ENCODE measurements at regions not wholly inside any gene's neighbourhood (a gene's known extent, or its start where the extent isn't known, plus 50 kb on each side); places are given as distances from the start of the nearest gene placed in this dataset.

GRCh38 chr7:155879592-155879991 is 67.3 kb upstream of the SHH start:
- peaks cover 2% of the 10 kb centered on the region in 2 donors for H3K27me3 Mint-ChIP-seq
- H3K9me3 ChIP-seq (ENCODE audit: low read length): no peaks in the 10 kb centered on the region

GRCh38 chr7:155878674-155879073 is 66.4 kb upstream of the SHH start:
- no peaks in the 10 kb centered on the region for H3K9me3 Mint-ChIP-seq
- CTCF ChIA-PET: no interaction called here
- no peak for DNase-seq
- Histone ChIP-seq H3K4me1 (ENCODE audit: insufficient read depth, low read length) (no peaks in the 10 kb centered on the region), H3K4me3 (ENCODE audit: low read length) (no peak overlapping the region), H3K27me3 (ENCODE audit: insufficient read depth, low read length, poor library complexity, severe bottlenecking) (peaks cover 3% of the 10 kb centered on the region), H3K36me3 (ENCODE audit: insufficient read depth, low read length) (no peaks in the 10 kb centered on the region), H3K27ac (ENCODE audit: low read depth, low read length) (no peak overlapping the region), H3K9me3 (ENCODE audit: low read length) (no peaks in the 10 kb centered on the region)
- POLR2A ChIA-PET: no interaction called here
- no peaks in the 10 kb centered on the region for H3K4me1 Mint-ChIP-seq
- no peaks in the 10 kb centered on the region for H3K36me3 Mint-ChIP-seq
- H3K27me3 Mint-ChIP-seq: peaks cover 1 to 8% of the 10 kb centered on the region in 2 donors
- no peak overlapping the region for H3K4me3 Mint-ChIP-seq
- no peak overlapping the region for H3K27ac Mint-ChIP-seq

More at GRCh38 chr7:155879592-155879991, 67.3 kb upstream of the SHH start:
- H3K4me3 ChIP-seq (ENCODE audit: low read length): no peak overlapping the region
- no peak overlapping the region for H3K27ac ChIP-seq (ENCODE audit: low read depth, low read length)
- no peak for DNase-seq
- H3K4me1 ChIP-seq (ENCODE audit: insufficient read depth, low read length): no peaks in the 10 kb centered on the region
- Mint-ChIP-seq H3K4me1 (no peaks in the 10 kb centered on the region), H3K36me3 (no peaks in the 10 kb centered on the region), H3K4me3 (no peak overlapping the region), H3K27ac (no peak overlapping the region), H3K9me3 (no peaks in the 10 kb centered on the region)
- H3K27me3 ChIP-seq (ENCODE audit: insufficient read depth, low read length, poor library complexity, severe bottlenecking): no peaks in the 10 kb centered on the region
- no peaks in the 10 kb centered on the region for H3K36me3 ChIP-seq (ENCODE audit: insufficient read depth, low read length)
- CTCF ChIA-PET: no interaction called here
- POLR2A ChIA-PET: no interaction called here

- H3K27ac Mint-ChIP-seq: no peak overlapping the region
- no peaks in the 10 kb centered on the region for H3K9me3 Mint-ChIP-seq
- no peaks in the 10 kb centered on the region for H3K36me3 ChIP-seq (ENCODE audit: insufficient read depth, low read length)
- ChIA-PET CTCF (no interaction called here), POLR2A (no interaction called here)
- H3K4me1 Mint-ChIP-seq: no peaks in the 10 kb centered on the region
- H3K4me3 Mint-ChIP-seq: no peak overlapping the region
- peaks cover 1 to 10% of the 10 kb centered on the region in 2 donors for H3K27me3 Mint-ChIP-seq
- no peak overlapping the region for H3K27ac ChIP-seq (ENCODE audit: low read depth, low read length)
- DNase-seq: no peak
- peaks cover 3% of the 10 kb centered on the region for H3K27me3 ChIP-seq (ENCODE audit: insufficient read depth, low read length, poor library complexity, severe bottlenecking)
- H3K4me3 ChIP-seq (ENCODE audit: low read length): no peak overlapping the region
- no peaks in the 10 kb centered on the region for H3K9me3 ChIP-seq (ENCODE audit: low read length)
- no peaks in the 10 kb centered on the region for H3K4me1 ChIP-seq (ENCODE audit: insufficient read depth, low read length)
- H3K36me3 Mint-ChIP-seq: no peaks in the 10 kb centered on the region
Measured at GRCh38 chr7:155878250-155878649, 66.0 kb upstream of the SHH start.

GRCh38 chr7:155877167-155877566 is 64.9 kb upstream of the SHH start:
- DNase-seq: no peak
- Mint-ChIP-seq H3K36me3 (no peaks in the 10 kb centered on the region), H3K27me3 (peaks cover 1 to 13% of the 10 kb centered on the region in 2 donors), H3K4me3 (no peak overlapping the region), H3K9me3 (no peaks in the 10 kb centered on the region), H3K27ac (no peak overlapping the region), H3K4me1 (no peaks in the 10 kb centered on the region)
- ChIA-PET POLR2A (no interaction called here), CTCF (no interaction called here)
- H3K9me3 ChIP-seq (ENCODE audit: low read length): no peaks in the 10 kb centered on the region
- H3K4me3 ChIP-seq (ENCODE audit: low read length): no peak overlapping the region
- H3K4me1 ChIP-seq (ENCODE audit: insufficient read depth, low read length): no peaks in the 10 kb centered on the region
- no peak overlapping the region for H3K27ac ChIP-seq (ENCODE audit: low read depth, low read length)
- H3K36me3 ChIP-seq (ENCODE audit: insufficient read depth, low read length): no peaks in the 10 kb centered on the region
- peaks cover 3% of the 10 kb centered on the region for H3K27me3 ChIP-seq (ENCODE audit: insufficient read depth, low read length, poor library complexity, severe bottlenecking)

GRCh38 chr7:155874411-155874810 is 62.1 kb upstream of the SHH start:
- Histone ChIP-seq H3K27me3 (ENCODE audit: insufficient read depth, low read length, poor library complexity, severe bottlenecking) (peaks cover 3% of the 10 kb centered on the region), H3K4me3 (ENCODE audit: low read length) (no peak overlapping the region), H3K9me3 (ENCODE audit: low read length) (no peaks in the 10 kb centered on the region), H3K27ac (ENCODE audit: low read depth, low read length) (no peak overlapping the region), H3K36me3 (ENCODE audit: insufficient read depth, low read length) (no peaks in the 10 kb centered on the region), H3K4me1 (ENCODE audit: insufficient read depth, low read length) (no peaks in the 10 kb centered on the region)
- Mint-ChIP-seq H3K4me1 (no peaks in the 10 kb centered on the region), H3K4me3 (no peak overlapping the region), H3K27me3 (peaks cover 3 to 21% of the 10 kb centered on the region in 2 donors), H3K9me3 (no peaks in the 10 kb centered on the region), H3K36me3 (no peaks in the 10 kb centered on the region), H3K27ac (no peak overlapping the region)
- ChIA-PET POLR2A (no interaction called here), CTCF (no interaction called here)
- DNase-seq: no peak

- H3K9me3 Mint-ChIP-seq: no peaks in the 10 kb centered on the region
- Histone ChIP-seq H3K4me3 (ENCODE audit: low read length) (no peak overlapping the region), H3K9me3 (ENCODE audit: low read length) (no peaks in the 10 kb centered on the region), H3K4me1 (ENCODE audit: insufficient read depth, low read length) (no peaks in the 10 kb centered on the region), H3K27ac (ENCODE audit: low read depth, low read length) (no peak overlapping the region), H3K36me3 (ENCODE audit: insufficient read depth, low read length) (no peaks in the 10 kb centered on the region), H3K27me3 (ENCODE audit: insufficient read depth, low read length, poor library complexity, severe bottlenecking) (peaks cover 3% of the 10 kb centered on the region)
- H3K36me3 Mint-ChIP-seq: no peaks in the 10 kb centered on the region
- no peak for DNase-seq
- H3K4me1 Mint-ChIP-seq: no peaks in the 10 kb centered on the region
- ChIA-PET CTCF (no interaction called here), POLR2A (no interaction called here)
- H3K27me3 Mint-ChIP-seq: peaks cover 3 to 21% of the 10 kb centered on the region in 2 donors
- H3K4me3 Mint-ChIP-seq: no peak overlapping the region
- H3K27ac Mint-ChIP-seq: peak overlapping the region in 1 of 8 donors; percentile 74
Measured at GRCh38 chr7:155874010-155874409, 61.7 kb upstream of the SHH start.

- H3K36me3 Mint-ChIP-seq: no peaks in the 10 kb centered on the region
- Histone ChIP-seq H3K4me3 (ENCODE audit: low read length) (no peak overlapping the region), H3K36me3 (ENCODE audit: insufficient read depth, low read length) (no peaks in the 10 kb centered on the region), H3K27ac (ENCODE audit: low read depth, low read length) (no peak overlapping the region), H3K27me3 (ENCODE audit: insufficient read depth, low read length, poor library complexity, severe bottlenecking) (peaks cover 3% of the 10 kb centered on the region), H3K4me1 (ENCODE audit: insufficient read depth, low read length) (no peaks in the 10 kb centered on the region), H3K9me3 (ENCODE audit: low read length) (no peaks in the 10 kb centered on the region)
- no peak overlapping the region for H3K27ac Mint-ChIP-seq
- no peaks in the 10 kb centered on the region for H3K4me1 Mint-ChIP-seq
- no peak overlapping the region for H3K4me3 Mint-ChIP-seq
- POLR2A ChIA-PET: no interaction called here
- DNase-seq: no peak
- no peaks in the 10 kb centered on the region for H3K9me3 Mint-ChIP-seq
- H3K27me3 Mint-ChIP-seq: peaks cover 5 to 21% of the 10 kb centered on the region in 2 donors
- CTCF ChIA-PET: no interaction called here
Measured at GRCh38 chr7:155872678-155873369, 60.6 kb upstream of the SHH start.

- H3K27me3 ChIP-seq (ENCODE audit: insufficient read depth, low read length, poor library complexity, severe bottlenecking): peaks cover 3% of the 10 kb centered on the region
- Mint-ChIP-seq H3K36me3 (no peaks in the 10 kb centered on the region), H3K27me3 (peaks cover 5 to 21% of the 10 kb centered on the region in 2 donors), H3K4me3 (no peak overlapping the region), H3K9me3 (no peaks in the 10 kb centered on the region), H3K27ac (no peak overlapping the region), H3K4me1 (no peaks in the 10 kb centered on the region)
- no peak for DNase-seq
- no peaks in the 10 kb centered on the region for H3K36me3 ChIP-seq (ENCODE audit: insufficient read depth, low read length)
- H3K4me3 ChIP-seq (ENCODE audit: low read length): no peak overlapping the region
- no peaks in the 10 kb centered on the region for H3K9me3 ChIP-seq (ENCODE audit: low read length)
- no peaks in the 10 kb centered on the region for H3K4me1 ChIP-seq (ENCODE audit: insufficient read depth, low read length)
- H3K27ac ChIP-seq (ENCODE audit: low read depth, low read length): no peak overlapping the region
- CTCF ChIA-PET: no interaction called here
- POLR2A ChIA-PET: no interaction called here
Measured at GRCh38 chr7:155871211-155871610, 58.9 kb upstream of the SHH start.

All from CD8-positive, alpha-beta memory T cell (primary cell).